K562 (cell line): ENCODE measurements at regions not wholly inside any gene's neighbourhood (a gene's known extent, or its start where the extent isn't known, plus 50 kb on each side); places are given as distances from the start of the nearest gene placed in this dataset.

ENCODE experiments used
- ATAC-seq: fragments of 200-7000 bp; cut with Tn5 transposase; 3 replicates; pipeline ENCODE4 v1.9.1; 2020; ENCODE audit warnings: moderate library complexity
- BruUV-seq: library from RNA; stranded (reverse); fragments of 400-500 nt; replicated peaks from 2 replicates; lab custom pipeline; 2021; lab: Mats Ljungman, UMichigan
- CTCF ChIA-PET: fragments of 300-600 bp; formaldehyde crosslinking; extraction: SDS; loops from one replicate; lab custom pipeline; 2021; ENCODE audit warnings: low intra/inter-chr PET ratio; lab: Yijun Ruan, JAX
- POLR2A ChIA-PET: fragments of 300-600, 350-650 bp; sonication (Branson Sonifier 250); formaldehyde crosslinking; extraction: SDS; loops from one replicate; lab custom pipeline; 2021; ENCODE audit warnings: antibody characterized with exemption, inconsistent platforms; lab: Yijun Ruan, JAX
- DNase-seq, 4 experiments: peaks; one replicate each; pipeline versions ENCODE4 v3.0.0 to v3.0.0-alpha.2; 2011 to 2018; ENCODE audit warnings: low spot score in 3 of 4, mixed read lengths in 3 of 4; ENCODE audit errors: extremely low read depth in 1 of 4
- FAIRE-seq: peaks from 2 replicates; lab custom pipeline; 2011; peaks lifted over from hg19 to GRCh38; lab: Jason Lieb, UNC
- H2AFZ ChIP-seq: 2 replicates; pipeline ENCODE4 v1.6.0; 2011; ENCODE audit warnings: low read depth, low read length, control low read depth, inconsistent platforms
- H3K27ac ChIP-seq: fragments of 200-600 bp; 3 replicates; pipeline ENCODE4 v1.8.0; 2011; ENCODE audit warnings: low read depth, mild to moderate bottlenecking, control low read depth, inconsistent platforms, low read length, moderate library complexity, mixed read lengths; ENCODE audit errors: extremely low read depth
- H3K27me3 ChIP-seq, 2 experiments: fragments of 300-600 bp in 1 of 2; 2 replicates in 1 of 2; 3 replicates in 1 of 2; pipeline versions ENCODE4 v1.6.0 to v1.8.0; 2011; ENCODE audit warnings: inconsistent platforms in 2 of 2, low read length in 2 of 2, mild to moderate bottlenecking in 1 of 2, mixed read lengths in 1 of 2, moderate library complexity in 1 of 2; ENCODE audit not compliant: control insufficient read depth in 2 of 2, insufficient read depth in 2 of 2
- H3K36me3 ChIP-seq: fragments of 300-600 bp; 3 replicates; pipeline ENCODE4 v1.8.0; 2011; ENCODE audit warnings: mild to moderate bottlenecking, low read length, inconsistent platforms; ENCODE audit not compliant: control insufficient read depth, insufficient read depth
- H3K4me1 ChIP-seq, 2 experiments: fragments of 200-600 bp in 1 of 2; replicated peaks in 1 of 2; 2 replicates in 1 of 2; 3 replicates in 1 of 2; pipeline versions ENCODE4 v1.5.1 to v1.8.0; 2011; ENCODE audit warnings: inconsistent platforms in 2 of 2, low read length in 2 of 2, mild to moderate bottlenecking in 1 of 2, mixed read lengths in 1 of 2, moderate library complexity in 1 of 2; ENCODE audit not compliant: control insufficient read depth in 2 of 2, insufficient read depth in 2 of 2
- H3K4me2 ChIP-seq: 2 replicates; pipeline ENCODE4 v1.6.1; 2011; ENCODE audit warnings: low read length, control low read depth, inconsistent platforms, mixed read lengths; ENCODE audit not compliant: insufficient read depth
- H3K4me3 ChIP-seq: fragments of 200-600 bp; sonication (generic), shearing (Covaris generic); 2 replicates; pipeline ENCODE4 v1.5.1; 2016; ENCODE audit warnings: control low read depth, inconsistent platforms
- H3K79me2 ChIP-seq: fragments of 200-600 bp; 3 replicates; pipeline ENCODE4 v1.8.0; 2011; ENCODE audit warnings: low read length, inconsistent platforms; ENCODE audit not compliant: control insufficient read depth, insufficient read depth
- H3K9ac ChIP-seq, 2 experiments: 2 replicates each; pipeline versions ENCODE4 v1.6.0 to v1.6.1; 2011; ENCODE audit warnings: low read depth in 2 of 2, low read length in 2 of 2, control low read depth in 1 of 2, inconsistent platforms in 1 of 2, mild to moderate bottlenecking in 1 of 2, mixed read lengths in 1 of 2; ENCODE audit not compliant: insufficient read depth in 1 of 2
- H3K9me1 ChIP-seq: one replicate; pipeline ENCODE4 v1.6.0; 2011; ENCODE audit warnings: inconsistent platforms, mild to moderate bottlenecking, low read length, moderate library complexity; ENCODE audit not compliant: control insufficient read depth, insufficient read depth
- H3K9me3 ChIP-seq: replicated peaks from 2 replicates; pipeline ENCODE4 v1.5.1; 2011; ENCODE audit warnings: low read depth, low read length, inconsistent platforms; ENCODE audit not compliant: control insufficient read depth, insufficient read depth
- H4K20me1 ChIP-seq: replicated peaks from 2 replicates; pipeline ENCODE4 v1.6.1; 2011; ENCODE audit warnings: low read length, inconsistent platforms, mixed read lengths; ENCODE audit not compliant: control insufficient read depth, insufficient read depth
- HCFC1 ChIP-seq: IDR thresholded peaks from 2 replicates; pipeline ENCODE4 v1.6.1; 2012; ENCODE audit warnings: low read depth, low read length, improper control_type of control experiment
- HNRNPLL ChIP-seq: fragments of 200-400 bp; formaldehyde crosslinking; IDR thresholded peaks from 2 replicates; pipeline ENCODE4 v1.6.1; 2017; ENCODE audit warnings: low read length, low read depth, mild to moderate bottlenecking; ENCODE audit not compliant: poor library complexity, severe bottlenecking
- IRF2 ChIP-seq: sonication (generic); formaldehyde crosslinking; IDR thresholded peaks from 2 replicates; pipeline ENCODE4 v1.8.1; 2022; ENCODE audit warnings: mild to moderate bottlenecking, missing genetic modification reagents
- SRSF7 ChIP-seq: fragments of 200-400 bp; formaldehyde crosslinking; optimal IDR thresholded peaks from 2 replicates; pipeline ENCODE3; 2017; ENCODE audit warnings: mild to moderate bottlenecking, low read depth, low read length
- WGBS: fragments of 100-300 bp; shearing (Covaris generic); methylation state at CpG from one replicate; pipeline ENCODE4 v1.1.6; 2016; ENCODE audit warnings: low coverage, mixed read lengths; ENCODE audit not compliant: insufficient coverage; ENCODE audit errors: missing lambda C conversion rate; 5-methylcytosine and 5-hydroxymethylcytosine counted together
- in situ Hi-C: fragments of 300-500 bp; cut with MboI; formaldehyde crosslinking; loops from 4 replicates; pipeline ENCODE4 v1.15.0; 2018; ENCODE audit warnings: inconsistent platforms, mixed read lengths
- intact Hi-C: fragments of 100-400 bp; cut with micrococcal nuclease; formaldehyde crosslinking; loops from 2 replicates; pipeline ENCODE4 v1.14.2; 2022
- TF ChIP-seq, protein P1 (sequence below): fragments of 450-650 bp; formaldehyde crosslinking; IDR thresholded peaks from 2 replicates; pipeline ENCODE4 v1.4.0; 2020; ENCODE audit warnings: mild to moderate bottlenecking

- no peaks in the 10 kb centered on the region for H3K9me3 ChIP-seq
- H4K20me1 ChIP-seq: no peaks in the 10 kb centered on the region
- ATAC-seq: no peak
- H3K4me3 ChIP-seq: no peak overlapping the region
- TF ChIP-seq HCFC1: no peak
- TF ChIP-seq IRF2 (CRISPR knock-in tag): no peak
- no peak for TF ChIP-seq HNRNPLL
- TF ChIP-seq SRSF7: no peak
- TF ChIP-seq, protein P1, sequence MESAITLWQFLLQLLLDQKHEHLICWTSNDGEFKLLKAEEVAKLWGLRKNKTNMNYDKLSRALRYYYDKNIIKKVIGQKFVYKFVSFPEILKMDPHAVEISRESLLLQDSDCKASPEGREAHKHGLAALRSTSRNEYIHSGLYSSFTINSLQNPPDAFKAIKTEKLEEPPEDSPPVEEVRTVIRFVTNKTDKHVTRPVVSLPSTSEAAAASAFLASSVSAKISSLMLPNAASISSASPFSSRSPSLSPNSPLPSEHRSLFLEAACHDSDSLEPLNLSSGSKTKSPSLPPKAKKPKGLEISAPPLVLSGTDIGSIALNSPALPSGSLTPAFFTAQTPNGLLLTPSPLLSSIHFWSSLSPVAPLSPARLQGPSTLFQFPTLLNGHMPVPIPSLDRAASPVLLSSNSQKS (CRISPR knock-in tag): no peak
- H3K27me3 ChIP-seq: no peaks in the 10 kb centered on the region
- BruUV-seq: no TSS peak
- no peak overlapping the region for H3K27ac ChIP-seq
- no peak for FAIRE-seq
- no peak for DNase-seq
- H3K36me3 ChIP-seq: no peaks in the 10 kb centered on the region
- H2AFZ ChIP-seq: no peak overlapping the region
- 0% methylated on average over 3 of the region's 3 CpGs for WGBS
- no peaks in the 10 kb centered on the region for H3K4me1 ChIP-seq
- H3K9me1 ChIP-seq: no peaks in the 10 kb centered on the region
- in situ Hi-C loops (no loop called here), intact Hi-C loops (no loop called here)
- no peaks in the 10 kb centered on the region for H3K79me2 ChIP-seq
- ChIA-PET CTCF (no interaction called here), POLR2A (no interaction called here)
- no peak overlapping the region for H3K9ac ChIP-seq
- H3K4me2 ChIP-seq: no peak overlapping the region
Observed at GRCh38 chr4:124085561-124086180, 626.9 kb downstream of the ANKRD50 start.
